ENCODE measurements at regions not wholly inside any gene's neighbourhood (a gene's known extent, or its start where the extent isn't known, plus 50 kb on each side); places are given as distances from the start of the nearest gene placed in this dataset.

- TF ChIP-seq USF2 (IDR thresholded peaks at IDR 0.05; ENCODE audit: low read depth, low read length) (no peak), SMC3 (IDR thresholded peaks at IDR 0.05; ENCODE audit: low read depth, low read length) (no peak), CTCF (conservative IDR thresholded peaks at IDR 0.05; ENCODE audit: low read depth, low read length) (no peak), MAZ (IDR thresholded peaks at IDR 0.05; ENCODE audit: borderline replicate concordance, low read depth, low read length) (no peak), POLR2A (IDR thresholded peaks at IDR 0.05; ENCODE audit: low read depth, low read length) (no peak), RAD21 (IDR thresholded peaks at IDR 0.05; ENCODE audit: low read length) (no peak), RFX5 (IDR thresholded peaks at IDR 0.05; ENCODE audit: low read depth, low read length) (no peak), NFE2L2 (IDR thresholded peaks at IDR 0.05; ENCODE audit: low read depth, low read length) (no peak)
These were observed 228.6 kb downstream of the TJP1 start for GRCh38 chr15:29593629-29594028.
